ENCODE measurements at regions not wholly inside any gene's neighbourhood (a gene's known extent, or its start where the extent isn't known, plus 50 kb on each side); places are given as distances from the start of the nearest gene placed in this dataset.
A peak's percentile ranks its signal among the peaks of the same experiment; 100 is the strongest.

DNA sequence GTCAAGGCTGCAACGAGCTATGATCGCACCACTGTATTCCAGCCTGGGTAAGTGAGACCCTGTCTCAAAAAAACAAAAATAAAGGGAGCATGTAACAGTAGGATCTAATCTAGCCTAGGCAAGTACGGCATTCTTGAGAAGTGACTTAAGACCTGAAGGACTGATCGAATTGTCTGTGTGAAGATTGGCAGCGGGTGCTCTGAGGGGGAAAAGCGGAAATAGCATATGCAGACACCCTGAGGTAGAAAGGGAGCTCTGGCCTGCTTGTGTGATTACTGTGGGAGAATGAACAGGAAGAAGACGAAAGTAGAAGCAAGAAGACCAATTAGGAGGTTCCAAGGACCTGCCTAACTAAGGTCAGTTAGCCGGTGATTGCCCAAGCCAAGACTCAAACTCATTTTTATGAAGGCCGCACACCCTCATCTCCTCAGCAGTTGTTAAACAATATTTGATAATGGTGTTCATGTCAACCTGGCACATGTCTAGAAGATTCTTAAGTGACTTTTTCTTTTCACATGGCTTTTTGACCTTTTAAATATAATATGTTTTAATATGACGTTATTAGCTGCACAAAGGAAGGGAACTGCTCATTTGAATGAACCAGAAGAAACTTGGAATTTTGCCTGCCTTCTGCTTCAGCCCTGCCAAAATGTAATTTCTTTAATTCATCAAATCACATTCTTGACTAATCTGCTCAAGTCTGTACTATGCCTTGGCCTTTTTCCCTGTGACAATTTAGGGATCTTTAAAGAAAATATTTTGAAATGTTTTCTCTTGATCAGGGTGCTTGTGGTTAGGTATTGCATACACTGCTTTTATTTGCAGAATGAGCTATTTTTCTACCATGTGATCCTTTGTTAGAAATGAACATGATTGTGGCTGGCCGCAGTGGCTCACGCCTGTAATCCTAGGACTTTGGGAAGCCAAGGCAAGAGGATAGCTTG lies 289.2 kb upstream of the DMRT1 start:
- DNase-seq, result no peak

DNA sequence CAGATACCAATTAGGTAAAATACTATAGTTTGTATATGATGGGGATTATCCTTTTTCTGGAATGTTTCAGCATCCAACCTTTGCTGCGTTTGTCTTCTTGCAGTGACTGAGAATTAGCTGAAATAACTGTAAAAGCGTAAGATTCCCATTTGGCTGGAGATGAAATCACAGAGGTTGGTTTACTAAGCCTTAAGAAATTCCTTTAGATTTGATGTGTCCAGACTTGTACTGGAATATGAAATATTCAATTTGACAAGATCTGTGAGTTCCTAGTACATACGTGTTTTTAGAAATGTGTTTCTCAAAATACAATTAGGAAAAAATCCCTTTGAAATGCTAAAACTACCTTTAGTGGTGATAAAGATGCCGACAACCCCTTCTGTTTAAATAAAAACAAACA lies 286.0 kb upstream of the DMRT1 start:
- DNase-seq, result no peak

DNA sequence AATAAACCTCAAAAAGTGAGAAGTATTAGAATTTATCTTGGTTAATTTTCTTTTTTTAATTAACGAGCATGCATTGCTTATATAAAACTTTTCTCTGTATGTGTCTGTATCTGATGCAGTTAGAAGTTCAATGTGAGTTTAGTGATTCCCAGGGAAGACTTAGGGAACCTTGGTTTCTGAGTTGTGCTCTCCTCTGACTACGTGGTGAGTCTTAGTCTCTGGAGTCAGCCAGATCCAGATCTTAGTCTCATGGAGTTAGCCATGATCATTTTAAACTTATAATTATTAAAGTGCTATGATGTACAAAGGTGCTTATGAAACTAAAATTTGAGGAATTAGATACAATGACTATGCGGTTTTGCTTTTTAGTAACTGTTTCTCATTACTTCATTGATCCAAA lies 285.3 kb upstream of the DMRT1 start:
- no peak for DNase-seq

DNA sequence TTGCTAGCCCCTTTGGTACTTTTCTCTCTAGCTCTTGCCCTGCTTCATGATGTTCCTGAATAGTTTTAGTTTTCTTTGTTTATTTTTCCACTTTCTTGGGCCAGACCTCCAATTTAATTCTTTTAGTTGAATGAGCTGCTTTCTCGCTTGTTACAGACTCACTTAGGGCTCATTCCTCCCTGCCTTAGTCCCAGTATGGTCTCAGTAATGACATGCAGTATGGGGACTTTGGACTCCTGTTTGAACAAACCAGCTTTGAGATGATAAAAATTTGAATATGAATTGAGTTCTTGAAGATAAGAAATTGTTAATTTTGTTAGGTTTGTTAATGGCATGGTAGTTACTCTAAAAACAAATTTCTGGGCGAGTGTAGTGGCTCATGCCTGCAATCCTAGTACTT lies 284.8 kb upstream of the DMRT1 start:
- no peak for DNase-seq

DNA sequence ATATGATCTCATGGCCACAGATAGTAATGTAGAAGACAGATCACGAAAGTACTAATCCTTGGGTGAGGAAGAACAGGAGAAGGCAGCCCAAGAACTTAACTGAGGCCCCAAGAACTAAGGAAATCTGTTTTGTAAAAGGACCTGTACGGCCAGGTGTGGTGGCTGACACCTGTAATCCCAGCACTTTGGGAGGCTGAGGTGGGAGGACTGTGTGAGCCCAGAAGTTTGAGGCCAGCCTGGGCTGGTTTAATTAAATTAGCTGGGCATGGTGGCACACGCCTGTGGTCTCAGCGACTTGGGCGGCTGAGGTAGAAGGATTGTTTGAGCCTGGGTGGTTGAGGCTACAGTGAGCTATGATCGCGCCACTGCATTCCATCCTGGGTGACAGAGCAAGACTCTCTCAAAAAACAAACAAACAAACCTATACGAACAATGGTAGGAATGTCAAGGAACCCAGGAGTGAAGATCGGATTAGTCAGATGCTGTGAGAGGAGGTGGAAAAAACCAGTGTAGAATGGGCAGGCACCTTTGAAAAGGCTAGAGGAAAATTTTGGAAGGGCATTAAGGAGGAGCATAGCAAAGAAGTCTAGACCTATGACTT lies 283.8 kb upstream of the DMRT1 start:
- DNase-seq, result no peak

DNA sequence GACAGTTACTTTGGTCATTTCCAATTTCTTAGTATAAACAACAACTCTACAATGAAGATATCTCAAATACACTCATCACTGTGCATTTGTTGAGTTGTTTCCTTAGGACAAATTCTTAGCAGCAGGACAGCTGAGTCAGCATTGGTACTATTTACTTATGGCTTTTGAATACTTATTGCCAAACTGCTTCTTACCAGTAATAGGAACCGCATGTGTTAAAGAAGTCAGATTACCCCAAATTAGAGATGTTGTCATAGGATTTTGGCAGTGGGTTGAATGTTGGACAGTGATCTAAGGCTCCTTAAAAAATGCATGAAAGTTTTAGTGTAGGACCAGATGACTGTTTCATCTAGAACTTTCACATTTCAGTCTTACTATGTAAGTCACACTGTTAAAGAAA lies 280.1 kb upstream of the DMRT1 start:
- no peak for DNase-seq

DNA sequence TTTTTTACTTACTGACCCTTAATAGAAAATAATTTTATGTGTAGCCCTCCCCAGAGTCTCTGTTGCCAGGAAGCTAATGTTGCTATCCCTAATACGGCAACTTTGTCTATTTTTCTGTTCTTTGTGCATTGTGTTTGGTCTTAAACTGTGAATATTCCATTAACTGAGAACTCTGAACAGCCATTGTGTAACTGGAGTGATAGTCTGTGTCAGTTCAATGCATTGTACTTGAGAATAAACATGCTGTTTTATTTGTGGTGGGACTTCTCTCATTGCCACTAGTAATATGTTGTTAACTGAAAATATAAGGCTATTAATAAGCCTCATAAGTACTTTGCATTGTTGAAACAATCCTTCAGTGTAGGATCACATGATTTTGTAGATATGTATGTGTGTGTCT lies 278.3 kb upstream of the DMRT1 start:
- no peak for DNase-seq

DNA sequence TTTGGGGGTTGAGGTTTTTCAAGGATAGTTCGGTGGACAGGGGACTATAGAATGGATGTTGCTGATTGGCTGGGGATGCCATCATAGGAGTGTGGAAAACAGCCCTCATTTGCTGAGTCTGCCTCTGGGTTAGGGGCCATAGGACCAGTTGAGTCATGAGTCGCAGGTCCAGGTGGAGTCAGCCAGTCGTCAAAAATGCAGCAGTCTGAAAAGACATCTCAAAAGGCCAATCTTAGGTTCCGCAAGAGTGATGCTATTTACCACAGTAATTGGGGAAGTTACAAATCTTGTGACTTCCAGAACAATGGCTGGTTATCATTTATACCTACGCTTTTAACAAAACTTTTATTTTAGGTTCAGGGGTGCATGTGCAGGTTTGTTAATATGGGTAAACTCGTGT lies 276.0 kb upstream of the DMRT1 start:
- DNase-seq, result no peak

DNA sequence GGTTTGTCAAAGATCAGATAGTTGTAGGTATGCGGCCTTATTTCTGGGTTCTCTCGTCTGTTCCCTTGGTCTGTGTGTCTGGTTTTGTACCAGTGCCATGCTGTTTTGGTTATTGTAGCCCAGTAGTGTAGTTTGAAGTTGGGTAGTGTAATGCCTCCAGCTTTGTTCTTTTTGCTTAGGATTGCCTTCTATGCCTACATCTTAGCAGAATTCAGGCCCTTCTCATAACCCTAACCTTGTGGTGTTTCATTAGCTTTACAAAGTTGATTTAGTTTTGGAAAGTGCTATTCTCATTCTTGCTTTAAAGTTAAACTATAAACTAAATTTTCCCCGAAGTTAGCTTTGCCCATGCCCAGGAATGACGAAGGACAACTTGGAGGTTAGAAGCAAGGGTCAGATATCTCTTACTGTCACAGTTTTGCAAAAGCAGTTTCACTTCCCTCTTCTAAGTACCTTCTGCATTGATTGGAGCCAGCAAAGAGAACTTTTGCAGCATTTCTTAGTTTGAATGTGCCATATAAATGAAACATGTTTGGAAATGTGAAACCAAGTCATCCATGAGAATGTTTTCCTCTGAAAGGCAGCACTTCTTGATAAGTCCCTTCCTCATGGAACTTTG lies 274.3 kb upstream of the DMRT1 start:
- no peak for DNase-seq

DNA sequence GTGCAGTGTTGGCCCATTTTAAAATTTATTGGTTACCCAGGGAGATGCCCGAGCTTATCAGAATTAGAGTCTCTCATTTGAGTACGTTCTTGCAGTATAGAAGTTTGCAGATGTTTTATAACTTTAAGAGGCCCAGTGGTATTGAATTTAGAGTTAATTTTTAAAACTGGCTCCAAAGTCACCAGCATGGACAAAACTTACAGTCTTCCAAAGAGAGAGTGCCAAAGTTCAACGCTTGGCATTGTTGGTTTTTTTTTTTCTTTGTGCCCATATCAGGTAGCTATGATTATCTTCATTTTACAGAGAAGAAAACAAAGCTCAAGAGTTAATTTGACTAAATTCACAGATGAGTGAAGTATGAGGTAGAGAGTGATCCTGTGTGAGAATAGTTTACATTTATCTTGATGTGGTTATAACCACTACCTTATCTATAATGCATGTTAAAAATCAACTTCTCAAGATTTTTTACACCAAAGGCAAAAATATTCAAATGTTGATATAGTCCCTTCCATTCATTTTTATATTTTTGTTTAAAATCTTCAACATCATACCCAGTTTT lies 273.7 kb upstream of the DMRT1 start:
- DNase-seq, result no peak

DNA sequence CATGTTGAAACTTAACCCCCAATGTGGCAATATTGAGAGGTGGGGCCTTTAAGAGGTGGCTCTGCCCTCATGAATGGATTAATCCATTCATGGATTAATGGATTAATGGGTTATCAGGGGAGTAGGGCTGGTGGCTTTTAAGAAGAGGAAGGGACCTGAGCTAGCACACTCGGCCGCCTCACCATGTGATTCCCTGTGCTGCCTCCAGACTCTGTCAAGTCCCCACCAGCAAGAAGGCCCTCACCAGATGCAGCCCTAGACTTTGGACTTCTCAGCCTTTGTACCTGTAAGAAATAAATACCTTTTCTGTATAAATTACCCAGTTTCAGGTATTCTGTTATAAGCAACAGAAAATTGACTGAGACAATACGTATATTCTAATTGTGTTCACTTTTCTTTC lies 272.2 kb upstream of the DMRT1 start:
- no peak for DNase-seq

DNA sequence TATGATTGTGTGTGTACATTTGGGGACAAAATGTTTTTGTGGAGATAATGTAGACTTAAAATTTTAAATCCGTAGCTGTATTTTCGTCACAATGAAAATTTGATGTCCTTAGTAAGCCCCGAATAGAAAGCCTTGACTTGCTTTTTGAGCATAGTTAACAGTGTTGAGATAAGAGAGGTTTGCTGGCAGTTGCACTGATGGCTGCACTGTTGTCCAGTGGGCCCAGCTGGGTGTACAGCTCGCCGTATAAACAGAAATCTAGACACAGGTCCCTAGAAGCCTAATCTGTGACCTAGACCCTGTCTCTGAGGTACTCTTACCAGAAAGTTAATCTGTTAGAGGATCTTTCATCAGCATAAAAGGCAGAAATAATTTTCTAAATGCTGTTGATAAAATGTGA lies 271.3 kb upstream of the DMRT1 start:
- no peak for DNase-seq

DNA sequence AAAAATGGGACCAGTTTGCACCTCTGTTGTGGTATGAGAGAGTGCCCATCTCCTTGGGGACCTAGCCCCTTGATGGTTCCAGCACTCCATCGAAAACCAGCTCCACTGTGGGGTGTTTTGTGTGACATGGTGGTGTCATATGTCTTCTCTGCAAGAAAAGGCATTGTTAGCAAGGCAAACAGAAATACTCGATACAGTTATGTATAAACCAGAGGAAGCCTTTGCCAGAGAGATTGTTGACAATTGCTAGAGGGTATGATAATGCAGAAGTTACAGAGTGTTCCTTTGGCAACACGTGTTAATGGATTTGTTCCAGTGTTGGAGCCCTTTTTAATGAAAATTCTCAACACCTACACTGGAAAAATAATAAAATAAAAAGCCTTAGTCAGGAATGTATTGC lies 270.4 kb upstream of the DMRT1 start:
- no peak for DNase-seq

DNA sequence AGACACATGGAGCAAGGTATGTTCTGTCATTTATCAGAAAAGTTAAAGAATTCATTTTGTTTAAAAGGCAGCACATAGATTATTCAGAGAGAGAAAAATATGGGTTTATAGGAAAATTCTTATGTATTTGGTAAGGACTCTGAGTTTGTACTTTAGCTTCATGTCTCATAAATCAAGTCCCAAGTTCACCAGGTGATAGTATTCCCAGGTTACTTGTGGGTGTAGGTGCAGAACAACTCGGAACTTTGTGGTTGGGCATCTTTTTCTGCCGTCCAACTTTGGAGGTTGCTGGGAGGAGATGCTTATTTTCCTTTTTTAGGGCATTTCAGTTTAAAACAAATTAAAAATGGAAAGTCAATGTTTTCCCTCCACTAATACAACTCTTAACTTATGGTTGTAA lies 269.8 kb upstream of the DMRT1 start:
- no peak for DNase-seq

DNA sequence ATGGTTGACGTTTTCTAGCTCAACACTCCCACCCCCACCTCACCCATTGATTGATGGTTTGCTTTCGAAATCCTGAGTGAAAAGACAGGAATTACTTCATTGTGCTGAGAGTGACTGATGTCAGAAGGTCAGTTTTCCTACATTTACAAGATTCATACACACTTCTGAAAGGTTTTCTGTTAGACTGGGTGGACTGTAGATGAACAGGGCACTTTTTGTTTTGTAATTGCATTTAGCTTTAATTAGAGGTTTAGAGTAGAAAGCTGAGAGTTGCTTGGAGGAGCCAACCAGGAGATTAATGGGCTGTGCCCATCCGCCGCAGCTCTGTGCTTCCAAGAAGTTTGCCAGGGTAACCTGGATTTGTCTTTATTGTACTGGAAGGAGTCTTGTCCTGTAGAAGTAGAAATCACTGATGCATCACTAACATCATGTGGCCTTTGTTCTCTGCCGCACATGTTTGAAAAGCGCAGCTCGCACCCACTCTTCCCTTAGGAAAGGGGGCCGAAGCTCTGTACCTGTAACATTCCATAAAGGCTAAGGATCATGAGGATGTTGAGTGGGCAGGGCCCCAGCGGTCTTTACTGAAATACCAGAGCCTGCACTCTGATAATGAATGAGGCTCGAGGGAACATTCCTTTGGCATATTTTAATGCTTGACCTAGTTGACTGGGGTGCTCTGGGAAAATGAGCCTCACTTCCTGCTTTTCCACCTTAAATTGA lies 267.6 kb upstream of the DMRT1 start:
- DNase-seq, result no peak

DNA sequence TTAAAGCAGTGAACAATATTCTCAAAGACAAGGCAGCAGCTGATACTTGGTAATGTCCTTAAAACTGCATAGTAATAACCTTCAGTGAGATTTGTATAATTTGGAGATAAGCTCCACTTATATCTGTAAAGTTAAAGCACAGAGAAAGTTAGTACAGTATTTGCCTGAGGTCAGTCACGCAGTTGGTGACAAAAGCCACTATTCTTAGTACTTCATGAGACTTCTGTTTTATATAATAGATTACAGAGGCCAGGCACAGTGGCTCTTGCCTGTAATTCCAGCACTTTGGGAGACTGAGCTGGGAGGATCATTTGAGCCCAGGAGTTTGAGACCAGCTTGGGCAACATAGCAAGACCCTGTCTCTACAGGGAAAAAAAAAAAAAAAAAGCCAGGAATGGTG lies 266.4 kb upstream of the DMRT1 start:
- no peak for DNase-seq

DNA sequence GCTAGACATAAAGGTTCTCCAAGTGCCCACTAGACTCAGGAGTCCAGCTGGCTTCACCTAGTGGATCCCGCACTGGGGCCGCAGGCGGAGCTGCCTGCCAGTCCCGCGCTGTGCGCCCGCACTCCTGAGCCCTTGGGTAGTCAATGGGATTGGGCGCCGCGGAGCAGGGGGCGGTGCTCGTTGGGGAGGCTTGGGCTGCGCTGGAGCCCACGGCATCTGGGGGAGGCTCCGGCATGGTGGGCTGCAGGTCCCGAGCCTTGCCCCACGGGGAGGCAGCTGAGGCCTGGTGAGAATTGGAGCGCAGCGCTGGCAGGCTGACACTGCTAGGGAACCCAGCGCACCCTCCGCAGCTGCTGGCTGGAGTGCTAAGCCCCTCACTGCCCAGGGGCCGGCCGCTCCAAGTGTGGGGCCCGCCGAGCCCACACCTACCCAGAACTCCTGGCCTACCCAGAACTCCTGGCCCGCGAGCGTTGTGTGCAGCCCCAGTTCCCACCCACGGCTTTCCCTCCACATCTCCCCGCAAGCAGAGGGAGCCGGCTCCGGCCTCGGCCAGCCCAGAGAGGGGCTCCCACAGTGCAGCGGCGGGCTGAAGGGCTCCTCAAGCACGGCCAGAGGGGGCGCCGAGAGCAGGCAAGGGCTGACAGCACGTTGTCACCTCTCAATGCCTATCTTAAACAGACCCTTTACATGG lies 260.7 kb upstream of the DMRT1 start:
- no peak for DNase-seq

DNA sequence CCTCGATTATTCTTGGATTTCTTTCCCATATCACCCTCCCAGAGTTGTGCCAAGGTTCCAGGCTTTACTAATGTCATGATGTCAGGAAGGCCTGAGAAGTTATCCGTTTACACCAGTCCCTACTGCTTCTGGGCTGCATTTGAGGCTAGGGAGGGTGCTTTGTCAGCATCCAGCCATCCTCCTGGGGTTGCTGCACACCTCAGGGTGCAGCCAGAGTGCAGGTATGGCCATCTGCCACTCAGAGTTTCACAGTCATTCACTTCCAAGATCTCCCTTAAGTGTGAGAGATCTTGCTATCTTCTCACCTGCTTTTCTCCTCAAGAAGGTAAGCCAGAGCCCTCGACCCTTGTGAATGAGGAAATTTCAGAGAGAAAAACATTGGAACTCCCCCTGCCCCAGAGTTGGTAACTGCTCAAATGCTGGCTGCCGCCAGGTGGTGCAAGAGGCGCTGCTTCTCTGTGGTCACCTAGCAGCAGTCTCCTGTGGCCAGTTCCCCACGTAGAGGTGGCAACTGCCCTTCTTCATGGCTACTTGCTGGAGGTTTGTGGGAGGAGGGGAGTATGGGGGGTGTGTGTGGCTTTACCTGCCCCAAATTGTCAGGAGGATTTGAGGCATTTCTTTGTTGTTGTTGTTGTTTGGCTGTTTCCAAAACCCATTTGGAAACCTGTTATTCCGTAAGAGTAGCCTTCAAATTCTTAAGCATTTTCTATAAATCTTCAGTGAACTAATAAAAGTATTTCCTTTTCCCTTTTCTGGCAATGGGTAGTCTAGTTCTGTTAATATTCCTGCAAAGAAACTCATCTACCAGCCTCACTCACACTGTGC lies 259.6 kb upstream of the DMRT1 start:
- DNase-seq, result no peak

DNA sequence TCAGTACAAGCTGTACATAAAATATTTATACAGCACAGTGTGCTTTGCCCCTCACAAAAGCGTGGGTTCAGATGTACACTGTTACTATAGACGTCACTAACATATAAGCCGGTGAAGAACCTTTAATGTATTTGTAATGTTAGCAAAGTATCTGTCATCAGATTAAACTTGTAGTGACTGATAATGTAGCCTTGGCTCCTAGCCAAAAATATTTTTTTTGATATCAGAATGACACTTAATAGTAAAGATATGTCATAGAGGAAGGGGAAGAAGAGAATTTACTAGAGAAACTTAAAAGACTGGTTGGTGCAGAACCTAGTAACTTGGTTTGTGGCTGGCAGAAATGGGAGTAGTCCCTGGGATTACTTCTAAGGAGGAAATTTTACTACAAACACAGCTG lies 258.7 kb upstream of the DMRT1 start:
- DNase-seq, result no peak

DNA sequence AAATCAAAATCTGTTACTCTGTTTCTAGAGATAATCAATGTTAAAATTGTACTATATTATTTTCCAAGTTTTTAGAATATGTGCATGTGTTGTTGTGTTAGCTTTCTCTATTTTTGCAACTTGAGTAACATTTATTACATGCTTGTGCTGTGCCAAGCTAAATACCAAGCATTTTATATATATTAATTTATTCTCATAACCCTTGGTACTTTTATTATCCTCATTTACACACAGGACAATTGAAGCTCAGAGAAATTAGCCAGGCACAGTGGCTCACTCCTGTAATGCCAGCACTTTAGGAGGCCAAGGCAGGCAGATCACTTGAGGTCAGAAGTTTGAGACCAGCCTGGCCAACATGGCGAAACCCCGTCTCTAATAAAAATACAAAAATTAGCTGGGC lies 254.0 kb upstream of the DMRT1 start:
- DNase-seq, result no peak

DNA sequence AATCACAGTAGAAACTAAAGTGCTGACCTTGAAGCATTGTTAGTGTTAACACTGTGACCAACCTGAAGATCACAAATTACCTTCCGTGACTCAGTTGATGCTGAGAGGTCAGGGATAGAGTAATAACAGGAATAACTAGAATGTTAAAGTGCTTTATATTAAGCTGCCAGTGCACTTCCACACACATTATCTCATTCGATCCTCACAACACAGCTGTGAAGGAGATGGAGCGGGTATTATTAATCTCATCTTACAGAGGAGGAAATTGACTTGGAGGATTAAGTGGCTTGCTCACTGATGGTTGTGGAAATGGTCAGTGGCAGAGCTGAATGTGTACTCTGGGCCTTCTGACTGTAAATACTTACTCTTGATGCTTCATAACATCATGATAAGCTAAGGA lies 252.5 kb upstream of the DMRT1 start:
- DNase-seq, result no peak

DNA sequence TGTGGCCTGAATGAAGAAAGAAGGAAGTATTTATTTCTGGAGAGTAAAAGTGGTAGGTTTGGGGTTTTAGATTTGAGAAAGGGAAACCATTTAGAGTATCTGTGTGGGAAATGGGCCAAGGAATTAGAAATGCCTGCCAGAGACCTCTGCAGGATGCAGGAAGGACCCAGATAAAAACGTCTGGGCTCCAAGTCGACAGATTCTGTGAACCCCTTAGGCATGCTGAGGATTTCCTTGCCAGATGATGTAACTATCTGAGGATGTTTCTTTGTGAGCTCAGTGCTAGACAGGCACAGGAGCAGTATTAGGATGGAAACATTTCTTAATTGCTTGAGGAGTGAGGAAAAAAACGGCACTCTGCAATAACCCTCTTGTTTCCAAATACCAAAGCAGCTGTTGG lies 251.8 kb upstream of the DMRT1 start:
- DNase-seq, result peak; percentile 32
